ENCODE measurements at regions not wholly inside any gene's neighbourhood (a gene's known extent, or its start where the extent isn't known, plus 50 kb on each side); places are given as distances from the start of the nearest gene placed in this dataset.

- TF ChIP-seq CHD7 (IDR thresholded peaks at IDR 0.05; ENCODE audit: insufficient replicate concordance, low read length) (no peak), SP1 (IDR thresholded peaks at IDR 0.05; ENCODE audit: low read depth, low read length) (no peak), CEBPB (IDR thresholded peaks at IDR 0.05; ENCODE audit: low read depth, low read length) (no peak), CBX5 (IDR thresholded peaks at IDR 0.05; ENCODE audit: low read depth, low read length) (no peak), SUZ12 (IDR thresholded peaks at IDR 0.05; ENCODE audit: low read length) (no peak), RFX5 (IDR thresholded peaks at IDR 0.05; ENCODE audit: borderline replicate concordance, low read depth, low read length) (no peak), HDAC2 (IDR thresholded peaks at IDR 0.05; ENCODE audit: borderline replicate concordance in 1 of 2, low read depth in 2 of 2, low read length in 2 of 2) (no peak), NANOG (IDR thresholded peaks at IDR 0.05; ENCODE audit: insufficient read depth, low read depth, low read length, poor library complexity, severe bottlenecking) (no peak), E2F6 (IDR thresholded peaks at IDR 0.05) (no peak)
Observed at GRCh38 chr1:65083263-65083896, 64.6 kb upstream of the AK4 start (continued).

All from H1 (cell line).